Keratinocyte (primary cell): ENCODE measurements at regions not wholly inside any gene's neighbourhood (a gene's known extent, or its start where the extent isn't known, plus 50 kb on each side); places are given as distances from the start of the nearest gene placed in this dataset.

Experiments
- CTCF ChIP-seq, 3 experiments: IDR thresholded peaks in 1 of 3; conservative IDR thresholded peaks in 1 of 3; optimal IDR thresholded peaks in 1 of 3; 2 replicates in 2 of 3; 3 replicates in 1 of 3; pipeline versions ENCODE3 to v1.5.1; 2011; ENCODE audit warnings: low read length in 3 of 3, mild to moderate bottlenecking in 3 of 3, moderate library complexity in 2 of 3, control low read depth in 1 of 3, inconsistent platforms in 1 of 3; ENCODE audit not compliant: insufficient read depth in 2 of 3; ENCODE audit errors: extremely low read depth in 1 of 3
- EZH2 ChIP-seq: IDR thresholded peaks from one replicate; pipeline ENCODE4 v1.6.1; 2012; ENCODE audit warnings: inconsistent platforms, mild to moderate bottlenecking, low read length, moderate library complexity

DNA sequence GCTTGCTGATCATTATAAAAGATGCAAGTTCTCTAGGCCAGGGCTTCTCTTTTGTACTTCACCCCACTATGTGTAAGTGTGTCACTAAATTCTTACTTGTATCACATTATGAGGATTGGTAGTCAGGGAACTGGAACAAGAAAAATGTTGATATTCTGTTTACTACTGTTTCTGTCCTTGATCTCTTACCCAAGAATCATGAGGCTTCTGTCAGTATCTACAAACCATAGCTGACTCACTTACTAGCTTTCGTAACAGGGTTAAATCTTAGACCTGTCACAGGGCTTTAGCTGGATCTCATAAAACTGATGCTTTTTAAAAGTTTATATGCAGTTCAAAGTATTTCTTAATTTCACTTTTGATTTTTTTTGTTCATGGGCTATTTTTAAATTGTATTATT is 681.2 kb downstream of the PLPP3 start:
- TF ChIP-seq CTCF (optimal IDR thresholded peaks at IDR 0.05 in 1 of 3, IDR thresholded peaks at IDR 0.05 in 1 of 3, conservative IDR thresholded peaks at IDR 0.05 in 1 of 3; ENCODE audit: extremely low read depth in 1 of 3, insufficient read depth in 2 of 3, low read length in 3 of 3) (no peak), EZH2 (no peak)
